ENCODE measurements at regions not wholly inside any gene's neighbourhood (a gene's known extent, or its start where the extent isn't known, plus 50 kb on each side); places are given as distances from the start of the nearest gene placed in this dataset.
A peak's percentile ranks its signal among the peaks of the same experiment; 100 is the strongest.

DNA sequence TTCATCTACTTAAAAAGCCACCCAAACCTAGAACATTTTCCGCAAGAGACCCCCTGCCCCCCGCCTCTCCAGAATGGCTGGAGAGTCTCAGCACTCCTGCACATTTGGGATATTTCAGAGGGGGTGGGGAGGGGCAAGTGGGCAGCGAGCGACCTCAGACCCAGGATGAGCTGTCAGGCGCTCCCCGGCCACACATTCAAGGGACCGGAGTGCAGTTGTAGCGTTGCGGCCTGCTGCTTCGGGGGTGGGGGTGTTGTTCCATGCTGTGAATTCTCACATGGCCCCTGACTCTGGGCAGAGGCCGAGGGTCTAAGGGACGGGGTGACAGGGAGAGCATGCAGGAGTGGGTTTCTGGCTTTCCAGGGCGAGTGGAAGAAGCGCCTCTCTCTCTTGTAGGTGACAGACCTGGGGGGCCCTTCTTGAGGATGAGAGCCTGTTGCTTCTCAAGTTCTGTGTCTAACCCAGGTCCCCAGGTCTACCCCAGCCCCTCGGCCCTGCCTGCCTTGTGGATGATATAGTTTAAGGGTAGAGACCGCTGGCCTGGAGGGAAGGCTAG lies 231.2 kb downstream of the SEC14L1 start:
- no peak for TF ChIP-seq EP300 (IDR thresholded peaks at IDR 0.05; ENCODE audit: borderline replicate concordance)
- no peak for TF ChIP-seq YY1 (IDR thresholded peaks at IDR 0.05; ENCODE audit: low read depth)
- no peak for TF ChIP-seq CEBPB (IDR thresholded peaks at IDR 0.05)
- no peak for TF ChIP-seq CREB1 (IDR thresholded peaks at IDR 0.05; ENCODE audit: low read depth)
- TF ChIP-seq FOXM1 (IDR thresholded peaks at IDR 0.05; ENCODE audit: borderline replicate concordance, low read depth), result no peak
- TF ChIP-seq, protein P1, sequence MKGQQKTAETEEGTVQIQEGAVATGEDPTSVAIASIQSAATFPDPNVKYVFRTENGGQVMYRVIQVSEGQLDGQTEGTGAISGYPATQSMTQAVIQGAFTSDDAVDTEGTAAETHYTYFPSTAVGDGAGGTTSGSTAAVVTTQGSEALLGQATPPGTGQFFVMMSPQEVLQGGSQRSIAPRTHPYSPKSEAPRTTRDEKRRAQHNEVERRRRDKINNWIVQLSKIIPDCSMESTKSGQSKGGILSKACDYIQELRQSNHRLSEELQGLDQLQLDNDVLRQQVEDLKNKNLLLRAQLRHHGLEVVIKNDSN (IDR thresholded peaks at IDR 0.05), result no peak
- peak; percentile 42; the same call in 1 of the 2 replicates for TF ChIP-seq ZBTB7A (IDR thresholded peaks at IDR 0.05; ENCODE audit: low read depth)
- TF ChIP-seq TEAD4 (IDR thresholded peaks at IDR 0.05), result no peak

DNA sequence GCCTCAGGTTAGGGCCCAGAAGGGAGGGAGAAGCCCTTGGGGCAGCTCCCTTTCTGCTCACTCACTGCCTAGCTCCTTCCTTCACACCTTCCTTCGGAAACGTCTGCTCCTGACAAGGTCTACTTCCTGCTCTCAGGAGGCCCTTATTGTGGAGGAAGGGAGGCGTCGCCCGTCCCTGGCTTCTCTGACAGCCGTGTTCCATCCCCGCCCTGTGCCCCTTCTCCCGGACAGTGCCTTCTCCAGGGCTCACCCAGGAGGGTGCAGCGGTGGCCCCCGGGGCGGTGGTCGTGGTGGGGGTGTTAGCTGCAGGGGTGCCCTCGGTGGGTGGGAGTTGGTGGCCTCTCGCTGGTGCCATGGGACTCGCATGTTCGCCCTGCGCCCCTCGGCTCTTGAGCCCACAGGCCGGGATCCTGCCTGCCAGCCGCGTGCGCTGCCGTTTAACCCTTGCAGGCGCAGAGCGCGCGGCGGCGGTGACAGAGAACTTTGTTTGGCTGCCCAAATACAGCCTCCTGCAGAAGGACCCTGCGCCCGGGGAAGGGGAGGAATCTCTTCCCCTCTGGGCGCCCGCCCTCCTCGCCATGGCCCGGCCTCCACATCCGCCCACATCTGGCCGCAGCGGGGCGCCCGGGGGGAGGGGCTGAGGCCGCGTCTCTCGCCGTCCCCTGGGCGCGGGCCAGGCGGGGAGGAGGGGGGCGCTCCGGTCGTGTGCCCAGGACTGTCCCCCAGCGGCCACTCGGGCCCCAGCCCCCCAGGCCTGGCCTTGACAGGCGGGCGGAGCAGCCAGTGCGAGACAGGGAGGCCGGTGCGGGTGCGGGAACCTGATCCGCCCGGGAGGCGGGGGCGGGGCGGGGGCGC lies 231.9 kb downstream of the SEC14L1 start:
- no peak for TF ChIP-seq CREB1 (IDR thresholded peaks at IDR 0.05; ENCODE audit: low read depth)
- no peak for TF ChIP-seq CEBPB (IDR thresholded peaks at IDR 0.05)
- 0 out of 2 replicates have a peak, but pooled peaks have one; percentile 26 for TF ChIP-seq YY1 (IDR thresholded peaks at IDR 0.05; ENCODE audit: low read depth)
- TF ChIP-seq, protein P2, sequence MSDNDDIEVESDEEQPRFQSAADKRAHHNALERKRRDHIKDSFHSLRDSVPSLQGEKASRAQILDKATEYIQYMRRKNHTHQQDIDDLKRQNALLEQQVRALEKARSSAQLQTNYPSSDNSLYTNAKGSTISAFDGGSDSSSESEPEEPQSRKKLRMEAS (IDR thresholded peaks at IDR 0.05), result peak; percentile 75
- TF ChIP-seq TAF1 (IDR thresholded peaks at IDR 0.05; ENCODE audit: low read depth), result 0 out of 2 replicates have a peak, but pooled peaks have one; percentile 39
- TF ChIP-seq NFIC (IDR thresholded peaks at IDR 0.05), result peak; percentile 80
- TF ChIP-seq, protein P3, sequence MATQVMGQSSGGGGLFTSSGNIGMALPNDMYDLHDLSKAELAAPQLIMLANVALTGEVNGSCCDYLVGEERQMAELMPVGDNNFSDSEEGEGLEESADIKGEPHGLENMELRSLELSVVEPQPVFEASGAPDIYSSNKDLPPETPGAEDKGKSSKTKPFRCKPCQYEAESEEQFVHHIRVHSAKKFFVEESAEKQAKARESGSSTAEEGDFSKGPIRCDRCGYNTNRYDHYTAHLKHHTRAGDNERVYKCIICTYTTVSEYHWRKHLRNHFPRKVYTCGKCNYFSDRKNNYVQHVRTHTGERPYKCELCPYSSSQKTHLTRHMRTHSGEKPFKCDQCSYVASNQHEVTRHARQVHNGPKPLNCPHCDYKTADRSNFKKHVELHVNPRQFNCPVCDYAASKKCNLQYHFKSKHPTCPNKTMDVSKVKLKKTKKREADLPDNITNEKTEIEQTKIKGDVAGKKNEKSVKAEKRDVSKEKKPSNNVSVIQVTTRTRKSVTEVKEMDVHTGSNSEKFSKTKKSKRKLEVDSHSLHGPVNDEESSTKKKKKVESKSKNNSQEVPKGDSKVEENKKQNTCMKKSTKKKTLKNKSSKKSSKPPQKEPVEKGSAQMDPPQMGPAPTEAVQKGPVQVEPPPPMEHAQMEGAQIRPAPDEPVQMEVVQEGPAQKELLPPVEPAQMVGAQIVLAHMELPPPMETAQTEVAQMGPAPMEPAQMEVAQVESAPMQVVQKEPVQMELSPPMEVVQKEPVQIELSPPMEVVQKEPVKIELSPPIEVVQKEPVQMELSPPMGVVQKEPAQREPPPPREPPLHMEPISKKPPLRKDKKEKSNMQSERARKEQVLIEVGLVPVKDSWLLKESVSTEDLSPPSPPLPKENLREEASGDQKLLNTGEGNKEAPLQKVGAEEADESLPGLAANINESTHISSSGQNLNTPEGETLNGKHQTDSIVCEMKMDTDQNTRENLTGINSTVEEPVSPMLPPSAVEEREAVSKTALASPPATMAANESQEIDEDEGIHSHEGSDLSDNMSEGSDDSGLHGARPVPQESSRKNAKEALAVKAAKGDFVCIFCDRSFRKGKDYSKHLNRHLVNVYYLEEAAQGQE (IDR thresholded peaks at IDR 0.05; ENCODE audit: low read depth), result no peak
- no peak for TF ChIP-seq FOXM1 (IDR thresholded peaks at IDR 0.05; ENCODE audit: borderline replicate concordance, low read depth)
- peak; percentile 69 for TF ChIP-seq EP300 (IDR thresholded peaks at IDR 0.05; ENCODE audit: borderline replicate concordance)
- no peak for TF ChIP-seq RAD21 (IDR thresholded peaks at IDR 0.05; ENCODE audit: low read depth)
- TF ChIP-seq, protein P1 (IDR thresholded peaks at IDR 0.05), result no peak
- TF ChIP-seq TEAD4 (IDR thresholded peaks at IDR 0.05), result peak; percentile 41; the same call in 1 of the 2 replicates
- TF ChIP-seq TCF12 (IDR thresholded peaks at IDR 0.05; ENCODE audit: low read depth), result peak; percentile 85
- peak; percentile 69; the same call in 1 of the 2 replicates for TF ChIP-seq ZBTB7A (IDR thresholded peaks at IDR 0.05; ENCODE audit: low read depth)
- peak; percentile 89 for TF ChIP-seq EGR1 (IDR thresholded peaks at IDR 0.05)

DNA sequence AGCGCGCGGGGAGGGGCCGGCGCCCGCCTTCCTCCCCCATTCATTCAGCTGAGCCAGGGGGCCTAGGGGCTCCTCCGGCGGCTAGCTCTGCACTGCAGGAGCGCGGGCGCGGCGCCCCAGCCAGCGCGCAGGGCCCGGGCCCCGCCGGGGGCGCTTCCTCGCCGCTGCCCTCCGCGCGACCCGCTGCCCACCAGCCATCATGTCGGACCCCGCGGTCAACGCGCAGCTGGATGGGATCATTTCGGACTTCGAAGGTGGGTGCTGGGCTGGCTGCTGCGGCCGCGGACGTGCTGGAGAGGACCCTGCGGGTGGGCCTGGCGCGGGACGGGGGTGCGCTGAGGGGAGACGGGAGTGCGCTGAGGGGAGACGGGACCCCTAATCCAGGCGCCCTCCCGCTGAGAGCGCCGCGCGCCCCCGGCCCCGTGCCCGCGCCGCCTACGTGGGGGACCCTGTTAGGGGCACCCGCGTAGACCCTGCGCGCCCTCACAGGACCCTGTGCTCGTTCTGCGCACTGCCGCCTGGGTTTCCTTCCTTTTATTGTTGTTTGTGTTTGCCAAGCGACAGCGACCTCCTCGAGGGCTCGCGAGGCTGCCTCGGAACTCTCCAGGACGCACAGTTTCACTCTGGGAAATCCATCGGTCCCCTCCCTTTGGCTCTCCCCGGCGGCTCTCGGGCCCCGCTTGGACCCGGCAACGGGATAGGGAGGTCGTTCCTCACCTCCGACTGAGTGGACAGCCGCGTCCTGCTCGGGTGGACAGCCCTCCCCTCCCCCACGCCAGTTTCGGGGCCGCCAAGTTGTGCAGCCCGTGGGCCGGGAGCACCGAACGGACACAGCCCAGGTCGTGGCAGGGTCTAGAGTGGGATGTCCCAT lies 232.8 kb downstream of the SEC14L1 start:
- TF ChIP-seq, protein P3 (IDR thresholded peaks at IDR 0.05; ENCODE audit: low read depth), result no peak
- TF ChIP-seq CEBPB (IDR thresholded peaks at IDR 0.05), result no peak
- TF ChIP-seq EGR1 (IDR thresholded peaks at IDR 0.05), result no peak
- TF ChIP-seq EP300 (IDR thresholded peaks at IDR 0.05; ENCODE audit: borderline replicate concordance), result no peak
- TF ChIP-seq RAD21 (IDR thresholded peaks at IDR 0.05; ENCODE audit: low read depth), result no peak
- no peak; the same call in 1 of the 2 replicates for TF ChIP-seq TAF1 (IDR thresholded peaks at IDR 0.05; ENCODE audit: low read depth)
- TF ChIP-seq ZBTB7A (IDR thresholded peaks at IDR 0.05; ENCODE audit: low read depth), result no peak
- TF ChIP-seq, protein P1 (IDR thresholded peaks at IDR 0.05), result no peak
- TF ChIP-seq NFIC (IDR thresholded peaks at IDR 0.05), result no peak
- TF ChIP-seq, protein P2 (IDR thresholded peaks at IDR 0.05), result no peak
- TF ChIP-seq YY1 (IDR thresholded peaks at IDR 0.05; ENCODE audit: low read depth), result no peak
- TF ChIP-seq TCF12 (IDR thresholded peaks at IDR 0.05; ENCODE audit: low read depth), result no peak
- TF ChIP-seq TEAD4 (IDR thresholded peaks at IDR 0.05), result no peak
- no peak for TF ChIP-seq FOXM1 (IDR thresholded peaks at IDR 0.05; ENCODE audit: borderline replicate concordance, low read depth)
- TF ChIP-seq CREB1 (IDR thresholded peaks at IDR 0.05; ENCODE audit: low read depth), result no peak

Measured in Ishikawa (cell line).